DOHH2 (cell line): ENCODE measurements at regions not wholly inside any gene's neighbourhood (a gene's known extent, or its start where the extent isn't known, plus 50 kb on each side); places are given as distances from the start of the nearest gene placed in this dataset.

Experiments used
- H3F3A ChIP-seq: fragments of 200-600 bp; sonication (generic), shearing (Covaris generic); 2 replicates; pipeline ENCODE4 v1.6.0; 2016; ENCODE audit warnings: antibody characterized with exemption, mild to moderate bottlenecking; ENCODE audit not compliant: control insufficient read depth, insufficient read depth
- H3K27ac ChIP-seq: fragments of 200-600 bp; sonication (generic); 2 replicates; pipeline ENCODE4 v1.5.1; 2014; ENCODE audit warnings: low read depth, mild to moderate bottlenecking, low read length, moderate library complexity
- H3K27me3 ChIP-seq: fragments of 200-600 bp; sonication (generic); 2 replicates; pipeline ENCODE4 v1.6.1; 2014; ENCODE audit warnings: mild to moderate bottlenecking, low read length, mixed read lengths; ENCODE audit not compliant: control insufficient read depth
- H3K36me3 ChIP-seq: fragments of 200-600 bp; sonication (generic); 2 replicates; pipeline ENCODE4 v1.6.1; 2014; ENCODE audit warnings: mild to moderate bottlenecking, low read length, moderate library complexity, mixed read lengths; ENCODE audit not compliant: control insufficient read depth
- H3K4me1 ChIP-seq: fragments of 200-600 bp; sonication (generic); 2 replicates; pipeline ENCODE4 v1.6.1; 2014; ENCODE audit warnings: mild to moderate bottlenecking, low read length, mixed read lengths; ENCODE audit not compliant: control insufficient read depth
- H3K4me2 ChIP-seq: fragments of 200-600 bp; sonication (generic); 2 replicates; pipeline ENCODE4 v1.6.0; 2014; ENCODE audit warnings: mild to moderate bottlenecking, low read length, moderate library complexity
- H3K4me3 ChIP-seq: fragments of 200-600 bp; sonication (generic); 2 replicates; pipeline ENCODE4 v1.5.1; 2014; ENCODE audit warnings: mild to moderate bottlenecking, low read length, mixed read lengths
- H3K79me2 ChIP-seq: fragments of 200-600 bp; sonication (generic); 2 replicates; pipeline ENCODE4 v1.6.1; 2014; ENCODE audit warnings: mild to moderate bottlenecking, low read length, mixed read lengths; ENCODE audit not compliant: control insufficient read depth
- H3K9me2 ChIP-seq: fragments of 200-600 bp; sonication (generic); replicated peaks from 2 replicates; pipeline ENCODE4 v1.6.1; 2014; ENCODE audit warnings: mild to moderate bottlenecking, low read length, mixed read lengths; ENCODE audit not compliant: control insufficient read depth
- H3K9me3 ChIP-seq: fragments of 200-600 bp; sonication (generic); 2 replicates; pipeline ENCODE4 v1.6.1; 2014; ENCODE audit warnings: antibody characterized with exemption, low read length, mixed read lengths; ENCODE audit not compliant: control insufficient read depth, insufficient read depth
- H4K20me1 ChIP-seq: fragments of 200-600 bp; sonication (generic); 2 replicates; pipeline ENCODE4 v1.6.0; 2014; ENCODE audit warnings: low read depth, mild to moderate bottlenecking, antibody characterized with exemption, low read length, moderate library complexity; ENCODE audit not compliant: control insufficient read depth, insufficient read depth
- CTCF ChIP-seq: fragments of 200-600 bp; sonication (generic); IDR thresholded peaks from one replicate; pipeline ENCODE4 v1.5.1; 2014; ENCODE audit warnings: antibody characterized with exemption, mild to moderate bottlenecking, low read depth, low read length; ENCODE audit not compliant: poor library complexity, severe bottlenecking
- EZH2phosphoT487 ChIP-seq: fragments of 200-600 bp; sonication (generic); IDR thresholded peaks from 2 replicates; pipeline ENCODE4 v1.6.1; 2017; ENCODE audit warnings: borderline replicate concordance, mild to moderate bottlenecking, antibody characterized with exemption, low read length, moderate library complexity, mixed read lengths

DNA sequence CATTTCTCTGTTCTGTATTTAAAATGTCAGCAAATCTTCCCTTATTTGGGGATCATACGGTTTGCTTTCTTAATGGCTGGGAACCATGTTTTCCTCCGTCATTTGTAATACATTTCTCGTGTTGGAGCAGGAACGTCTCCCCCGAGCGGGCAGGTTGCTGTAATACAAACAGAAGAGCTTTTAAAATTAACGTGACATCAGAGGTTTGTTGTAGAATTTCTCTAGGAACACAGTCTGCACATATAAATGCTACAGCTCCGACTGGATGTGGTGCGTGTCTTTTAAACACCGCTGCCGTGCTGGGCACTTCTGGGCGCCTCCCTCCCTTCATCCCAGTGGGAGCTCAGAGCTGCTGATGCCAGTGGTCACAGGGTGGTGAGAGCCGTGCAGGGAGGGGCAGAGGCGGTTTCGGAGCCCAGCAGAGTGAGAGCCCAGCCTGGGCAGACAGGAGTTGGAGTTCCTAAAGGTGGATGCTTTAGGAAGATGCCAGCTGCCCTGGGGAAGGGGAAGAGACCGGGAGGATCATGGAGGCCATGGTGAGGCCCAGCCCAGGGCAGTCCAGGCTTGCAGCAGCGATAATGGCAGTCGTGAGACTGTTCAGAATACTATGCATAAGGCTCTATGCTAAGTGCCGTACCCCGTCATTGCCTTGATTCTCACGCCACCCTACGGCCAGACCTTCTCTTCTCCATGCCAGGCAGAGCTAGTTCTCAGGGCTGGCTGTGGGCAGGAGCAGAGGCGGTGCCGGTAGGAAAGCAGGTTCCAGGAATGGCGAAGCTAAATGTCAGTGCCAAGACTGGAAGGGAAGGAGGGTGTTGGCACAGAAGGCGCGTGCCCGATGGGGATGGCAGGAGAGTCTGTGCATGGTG, 96.2 kb downstream of the GLRX3 start:
- no peaks in the 10 kb centered on the region for H3K36me3 ChIP-seq
- H3F3A ChIP-seq, result no peaks in the 10 kb centered on the region
- no peaks in the 10 kb centered on the region for H3K9me2 ChIP-seq
- TF ChIP-seq EZH2phosphoT487 (no peak), CTCF (no peak)
- no peaks in the 10 kb centered on the region for H3K4me1 ChIP-seq
- H3K27ac ChIP-seq, result no peak overlapping the region
- H3K4me3 ChIP-seq, result no peak overlapping the region
- no peaks in the 10 kb centered on the region for H3K9me3 ChIP-seq
- no peaks in the 10 kb centered on the region for H3K79me2 ChIP-seq
- H3K27me3 ChIP-seq, result no peaks in the 10 kb centered on the region
- H4K20me1 ChIP-seq, result no peaks in the 10 kb centered on the region
- H3K4me2 ChIP-seq, result no peak overlapping the region

GRCh38 chr10:130233035-130233360, 96.8 kb downstream of the GLRX3 start:
- H3F3A ChIP-seq, result no peaks in the 10 kb centered on the region
- no peak overlapping the region for H3K4me3 ChIP-seq
- no peaks in the 10 kb centered on the region for H3K36me3 ChIP-seq
- no peaks in the 10 kb centered on the region for H3K9me3 ChIP-seq
- no peaks in the 10 kb centered on the region for H4K20me1 ChIP-seq
- H3K9me2 ChIP-seq, result no peaks in the 10 kb centered on the region
- H3K79me2 ChIP-seq, result no peaks in the 10 kb centered on the region
- TF ChIP-seq CTCF (no peak), EZH2phosphoT487 (no peak)
- no peaks in the 10 kb centered on the region for H3K4me1 ChIP-seq
- no peaks in the 10 kb centered on the region for H3K27me3 ChIP-seq
- no peak overlapping the region for H3K4me2 ChIP-seq
- H3K27ac ChIP-seq, result no peak overlapping the region

DNA sequence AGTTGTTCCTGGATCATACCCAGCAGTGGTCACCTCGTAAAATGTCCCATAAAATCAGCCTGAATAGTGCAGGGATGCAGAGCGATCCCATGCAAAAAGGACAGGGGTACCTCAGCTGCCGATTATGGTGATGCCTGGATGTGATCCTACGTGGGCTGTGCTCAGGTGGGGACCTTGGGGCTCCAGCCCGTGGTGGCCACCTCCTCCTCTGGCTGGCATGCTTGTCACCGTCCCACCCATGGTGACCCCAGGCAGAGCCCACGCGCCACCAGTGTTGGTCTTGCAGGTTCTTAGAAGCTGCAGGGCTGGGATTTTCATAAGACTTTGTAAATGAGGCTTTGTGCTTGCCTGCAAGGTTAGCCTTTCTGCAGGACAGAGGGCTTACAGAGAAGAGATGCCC, 97.2 kb downstream of the GLRX3 start:
- H3K27me3 ChIP-seq, result 0 out of 2 replicates have a peak, but pooled peaks cover 1% of the 10 kb centered on the region

More for the DNA sequence above, 97.2 kb downstream of the GLRX3 start:
- no peaks in the 10 kb centered on the region for H3K79me2 ChIP-seq
- no peak overlapping the region for H3K4me2 ChIP-seq
- H3K4me3 ChIP-seq, result no peak overlapping the region
- H4K20me1 ChIP-seq, result no peaks in the 10 kb centered on the region
- H3K36me3 ChIP-seq, result no peaks in the 10 kb centered on the region
- TF ChIP-seq CTCF (no peak), EZH2phosphoT487 (no peak)
- H3K9me2 ChIP-seq, result no peaks in the 10 kb centered on the region
- H3K9me3 ChIP-seq, result no peaks in the 10 kb centered on the region
- H3F3A ChIP-seq, result no peaks in the 10 kb centered on the region
- no peak overlapping the region for H3K27ac ChIP-seq
- no peaks in the 10 kb centered on the region for H3K4me1 ChIP-seq
